Caco-2 (cell line): ENCODE measurements at regions not wholly inside any gene's neighbourhood (a gene's known extent, or its start where the extent isn't known, plus 50 kb on each side); places are given as distances from the start of the nearest gene placed in this dataset.
"Not testable (repeated sequence)": the region's sequence is repeated elsewhere in the genome, so short reads cannot be mapped to it uniquely, and the experiment has no call there.

Experiments used
- BruUV-seq: library from RNA; stranded (reverse); fragments of 400-500 nt; replicated peaks from 2 replicates; lab custom pipeline; 2021; lab: Mats Ljungman, UMichigan
- CTCF ChIA-PET: fragments of 300-600 bp; sonication (Branson Sonifier 250); formaldehyde crosslinking; loops from one replicate; lab custom pipeline; 2022; ENCODE audit warnings: antibody characterized with exemption; lab: Charles Lee
- POLR2A ChIA-PET: fragments of 300-600 bp; sonication (Branson Sonifier 250); formaldehyde crosslinking; loops from one replicate; lab custom pipeline; 2022; ENCODE audit warnings: antibody characterized with exemption; lab: Charles Lee
- DNase-seq, 2 experiments: peaks; one replicate each; pipeline versions ENCODE4 v3.0.0 to v3.0.0-alpha.2; 2020 to 2022
- H3K27me3 ChIP-seq: replicated peaks from 2 replicates; pipeline ENCODE4 v1.6.0; 2011; ENCODE audit warnings: low read length; ENCODE audit not compliant: control insufficient read depth, insufficient read depth
- H3K36me3 ChIP-seq: 2 replicates; pipeline ENCODE4 v1.5.1; 2011; ENCODE audit warnings: low read length; ENCODE audit not compliant: control insufficient read depth, insufficient read depth
- H3K4me1 ChIP-seq: fragments of 250-450 bp; sonication (Bioruptor Pico); 2 replicates; pipeline ENCODE4 v1.5.1; 2020; ENCODE audit warnings: mild to moderate bottlenecking
- H3K4me3 ChIP-seq: 2 replicates; pipeline ENCODE4 v1.5.1; 2011; ENCODE audit warnings: low read depth, mild to moderate bottlenecking, control low read depth, low read length
- H3K9me3 ChIP-seq: fragments of 250-450 bp; sonication (Bioruptor Pico); 2 replicates; pipeline ENCODE4 v1.5.1; 2020; ENCODE audit warnings: mild to moderate bottlenecking, moderate library complexity
- H3K27ac Mint-ChIP-seq: one replicate; pipeline ENCODE4 v1.8.0; 2022; ENCODE audit warnings: mixed read lengths; ENCODE audit not compliant: unreplicated experiment
- H3K27me3 Mint-ChIP-seq: one replicate; pipeline ENCODE4 v1.8.0; 2022; ENCODE audit warnings: mixed read lengths; ENCODE audit not compliant: insufficient read depth, unreplicated experiment
- H3K36me3 Mint-ChIP-seq: one replicate; pipeline ENCODE4 v1.8.0; 2022; ENCODE audit warnings: mild to moderate bottlenecking, mixed read lengths; ENCODE audit not compliant: insufficient read depth, unreplicated experiment
- H3K4me1 Mint-ChIP-seq: one replicate; pipeline ENCODE4 v1.8.0; 2022; ENCODE audit warnings: low read depth, mixed read lengths; ENCODE audit not compliant: unreplicated experiment
- H3K4me3 Mint-ChIP-seq: one replicate; pipeline ENCODE4 v1.8.0; 2022; ENCODE audit warnings: mild to moderate bottlenecking, moderate library complexity, mixed read lengths; ENCODE audit not compliant: unreplicated experiment
- H3K9me3 Mint-ChIP-seq: one replicate; pipeline ENCODE4 v1.8.0; 2022; ENCODE audit warnings: mixed read lengths; ENCODE audit not compliant: unreplicated experiment
- intact Hi-C: fragments of 100-400 bp; cut with micrococcal nuclease; formaldehyde crosslinking; loops from one replicate; pipeline ENCODE4 v1.10.0; 2022; ENCODE audit not compliant: unreplicated experiment

GRCh38 chr4:8963533-8963932 is 91.9 kb upstream of the HMX1 start:
- H3K4me3 ChIP-seq, H3K36me3 Mint-ChIP-seq, intact Hi-C loops, CTCF ChIA-PET, H3K4me1 Mint-ChIP-seq, H3K4me3 Mint-ChIP-seq, H3K27me3 ChIP-seq, DNase-seq, POLR2A ChIA-PET, H3K9me3 Mint-ChIP-seq, H3K27ac Mint-ChIP-seq, H3K27me3 Mint-ChIP-seq, H3K36me3 ChIP-seq, H3K9me3 ChIP-seq, H3K4me1 ChIP-seq, BruUV-seq: not testable (repeated sequence)

- H3K4me1 Mint-ChIP-seq, H3K27me3 ChIP-seq, CTCF ChIA-PET, H3K36me3 Mint-ChIP-seq, BruUV-seq, H3K4me1 ChIP-seq, H3K9me3 ChIP-seq, H3K27ac Mint-ChIP-seq, H3K36me3 ChIP-seq, H3K4me3 Mint-ChIP-seq, H3K4me3 ChIP-seq, H3K9me3 Mint-ChIP-seq, POLR2A ChIA-PET, H3K27me3 Mint-ChIP-seq, intact Hi-C loops: not testable (repeated sequence)
- peak; percentile 47 to 48 for DNase-seq
Measured at GRCh38 chr4:8961343-8961742, 89.7 kb upstream of the HMX1 start.

- H3K9me3 Mint-ChIP-seq, BruUV-seq, H3K36me3 ChIP-seq, H3K4me1 ChIP-seq, H3K4me3 Mint-ChIP-seq, DNase-seq, intact Hi-C loops, H3K4me3 ChIP-seq, H3K4me1 Mint-ChIP-seq, H3K9me3 ChIP-seq, H3K36me3 Mint-ChIP-seq, H3K27ac Mint-ChIP-seq, CTCF ChIA-PET, POLR2A ChIA-PET, H3K27me3 ChIP-seq: not testable (repeated sequence)
- peaks cover 12% of the 10 kb centered on the region for H3K27me3 Mint-ChIP-seq
Measured at GRCh38 chr4:8959471-8959870, 87.8 kb upstream of the HMX1 start.

- CTCF ChIA-PET, H3K9me3 ChIP-seq, H3K9me3 Mint-ChIP-seq, H3K36me3 ChIP-seq, H3K4me1 ChIP-seq, H3K27me3 ChIP-seq, DNase-seq, H3K4me3 Mint-ChIP-seq, intact Hi-C loops, H3K27ac Mint-ChIP-seq, H3K4me1 Mint-ChIP-seq, BruUV-seq, H3K4me3 ChIP-seq, POLR2A ChIA-PET: not testable (repeated sequence)
- peaks cover 12% of the 10 kb centered on the region for H3K36me3 Mint-ChIP-seq
- peaks cover 24% of the 10 kb centered on the region for H3K27me3 Mint-ChIP-seq
Measured at GRCh38 chr4:8954001-8954400, 82.4 kb upstream of the HMX1 start.

GRCh38 chr4:8952791-8953190 is 81.2 kb upstream of the HMX1 start:
- CTCF ChIA-PET, result not testable (repeated sequence)
- peaks cover 25% of the 10 kb centered on the region for H3K27me3 Mint-ChIP-seq

GRCh38 chr4:8952109-8952508 is 80.5 kb upstream of the HMX1 start:
- H3K9me3 ChIP-seq, H3K27me3 ChIP-seq, H3K4me3 ChIP-seq, CTCF ChIA-PET, H3K36me3 Mint-ChIP-seq, H3K4me1 ChIP-seq, intact Hi-C loops, H3K4me1 Mint-ChIP-seq, DNase-seq, H3K4me3 Mint-ChIP-seq, POLR2A ChIA-PET, H3K9me3 Mint-ChIP-seq, BruUV-seq, H3K36me3 ChIP-seq, H3K27ac Mint-ChIP-seq: not testable (repeated sequence)
- H3K27me3 Mint-ChIP-seq, result peaks cover 24% of the 10 kb centered on the region

More at GRCh38 chr4:8952791-8953190, 81.2 kb upstream of the HMX1 start:
- intact Hi-C loops, DNase-seq, H3K27ac Mint-ChIP-seq, H3K9me3 ChIP-seq, H3K27me3 ChIP-seq, H3K36me3 Mint-ChIP-seq, H3K36me3 ChIP-seq, BruUV-seq, H3K9me3 Mint-ChIP-seq, H3K4me3 ChIP-seq, H3K4me3 Mint-ChIP-seq, H3K4me1 ChIP-seq, POLR2A ChIA-PET, H3K4me1 Mint-ChIP-seq: not testable (repeated sequence)

- H3K27me3 ChIP-seq, H3K4me1 ChIP-seq, H3K36me3 ChIP-seq, H3K9me3 ChIP-seq, H3K4me1 Mint-ChIP-seq, H3K9me3 Mint-ChIP-seq, H3K27ac Mint-ChIP-seq, H3K36me3 Mint-ChIP-seq, H3K4me3 ChIP-seq, DNase-seq, BruUV-seq, POLR2A ChIA-PET, intact Hi-C loops, H3K4me3 Mint-ChIP-seq, CTCF ChIA-PET: not testable (repeated sequence)
- peaks cover 12% of the 10 kb centered on the region for H3K27me3 Mint-ChIP-seq
Measured at GRCh38 chr4:8945506-8945905, 73.9 kb upstream of the HMX1 start.
